ENCODE measurements at regions not wholly inside any gene's neighbourhood (a gene's known extent, or its start where the extent isn't known, plus 50 kb on each side); places are given as distances from the start of the nearest gene placed in this dataset.
"Not testable (repeated sequence)": the region's sequence is repeated elsewhere in the genome, so short reads cannot be mapped to it uniquely, and the experiment has no call there.

DNA sequence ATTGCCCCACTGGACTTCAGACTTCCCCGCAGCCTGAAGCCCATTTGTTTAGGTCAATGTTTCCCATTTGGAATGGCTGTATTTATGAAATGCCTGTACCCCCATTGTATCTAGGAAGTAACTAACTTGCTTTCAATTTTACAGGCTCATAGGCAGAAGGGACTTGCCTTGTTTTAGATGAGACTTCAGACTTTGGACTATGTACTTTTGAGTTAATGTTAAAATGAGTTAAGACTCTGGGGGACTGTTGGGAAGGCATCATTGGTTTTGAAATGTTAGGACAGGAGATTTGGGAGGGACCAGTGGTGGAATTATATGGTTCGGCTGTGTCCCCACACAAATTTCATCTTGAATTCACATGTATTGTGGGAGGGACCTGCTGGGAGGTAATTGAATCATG is 61.1 kb upstream of the CYP2C8 start:
- TF ChIP-seq EZH2 (IDR thresholded peaks at IDR 0.05; ENCODE audit: borderline replicate concordance, low read length) = not testable (repeated sequence)
- TF ChIP-seq, protein P1, sequence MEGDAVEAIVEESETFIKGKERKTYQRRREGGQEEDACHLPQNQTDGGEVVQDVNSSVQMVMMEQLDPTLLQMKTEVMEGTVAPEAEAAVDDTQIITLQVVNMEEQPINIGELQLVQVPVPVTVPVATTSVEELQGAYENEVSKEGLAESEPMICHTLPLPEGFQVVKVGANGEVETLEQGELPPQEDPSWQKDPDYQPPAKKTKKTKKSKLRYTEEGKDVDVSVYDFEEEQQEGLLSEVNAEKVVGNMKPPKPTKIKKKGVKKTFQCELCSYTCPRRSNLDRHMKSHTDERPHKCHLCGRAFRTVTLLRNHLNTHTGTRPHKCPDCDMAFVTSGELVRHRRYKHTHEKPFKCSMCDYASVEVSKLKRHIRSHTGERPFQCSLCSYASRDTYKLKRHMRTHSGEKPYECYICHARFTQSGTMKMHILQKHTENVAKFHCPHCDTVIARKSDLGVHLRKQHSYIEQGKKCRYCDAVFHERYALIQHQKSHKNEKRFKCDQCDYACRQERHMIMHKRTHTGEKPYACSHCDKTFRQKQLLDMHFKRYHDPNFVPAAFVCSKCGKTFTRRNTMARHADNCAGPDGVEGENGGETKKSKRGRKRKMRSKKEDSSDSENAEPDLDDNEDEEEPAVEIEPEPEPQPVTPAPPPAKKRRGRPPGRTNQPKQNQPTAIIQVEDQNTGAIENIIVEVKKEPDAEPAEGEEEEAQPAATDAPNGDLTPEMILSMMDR (conservative IDR thresholded peaks at IDR 0.05 in 1 of 2, IDR thresholded peaks at IDR 0.05 in 1 of 2; ENCODE audit: extremely low read depth in 1 of 2, insufficient read depth in 1 of 2, low read depth in 1 of 2, low read length in 2 of 2) = not testable (repeated sequence)

Data from mammary epithelial cell (primary cell).